Endothelial cell (in vitro differentiated cells): ENCODE measurements at regions not wholly inside any gene's neighbourhood (a gene's known extent, or its start where the extent isn't known, plus 50 kb on each side); places are given as distances from the start of the nearest gene placed in this dataset.
"Not testable (repeated sequence)": the region's sequence is repeated elsewhere in the genome, so short reads cannot be mapped to it uniquely, and the experiment has no call there.

Source experiments
- DNase-seq: peaks from one replicate; pipeline ENCODE4 v3.0.0; 2021; ENCODE audit warnings: low spot score
- H3K27ac Mint-ChIP-seq: one replicate; pipeline ENCODE4 v1.8.0; 2021; ENCODE audit warnings: mixed read lengths, inconsistent platforms; ENCODE audit not compliant: unreplicated experiment
- H3K27me3 Mint-ChIP-seq: one replicate; pipeline ENCODE4 v1.8.0; 2021; ENCODE audit warnings: mild to moderate bottlenecking, moderate library complexity, mixed read lengths, inconsistent platforms; ENCODE audit not compliant: unreplicated experiment
- H3K36me3 Mint-ChIP-seq: one replicate; pipeline ENCODE4 v1.8.0; 2021; ENCODE audit warnings: mild to moderate bottlenecking, low read depth, mixed read lengths, inconsistent platforms; ENCODE audit not compliant: unreplicated experiment
- H3K4me1 Mint-ChIP-seq: one replicate; pipeline ENCODE4 v1.8.0; 2021; ENCODE audit warnings: mild to moderate bottlenecking, mixed read lengths, inconsistent platforms; ENCODE audit not compliant: unreplicated experiment
- H3K4me3 Mint-ChIP-seq: one replicate; pipeline ENCODE4 v1.8.0; 2021; ENCODE audit warnings: mild to moderate bottlenecking, mixed read lengths, inconsistent platforms; ENCODE audit not compliant: unreplicated experiment
- H3K9me3 Mint-ChIP-seq: one replicate; pipeline ENCODE4 v1.8.0; 2021; ENCODE audit warnings: mixed read lengths, inconsistent platforms; ENCODE audit not compliant: unreplicated experiment
- CTCF ChIP-seq: fragments of 200-600 bp; sonication (generic); IDR thresholded peaks from one replicate; pipeline ENCODE4 v1.5.0; 2021; ENCODE audit warnings: antibody characterized with exemption; ENCODE audit not compliant: unreplicated experiment

- no peaks in the 10 kb centered on the region for H3K4me1 Mint-ChIP-seq
- no peak for DNase-seq
- H3K4me3 Mint-ChIP-seq = no peak overlapping the region
- no peak overlapping the region for H3K27ac Mint-ChIP-seq
- H3K27me3 Mint-ChIP-seq = no peaks in the 10 kb centered on the region
- no peaks in the 10 kb centered on the region for H3K36me3 Mint-ChIP-seq
- TF ChIP-seq CTCF = no peak
- no peaks in the 10 kb centered on the region for H3K9me3 Mint-ChIP-seq
Observed at GRCh38 chr21:25456672-25457071, 150.6 kb downstream of the MRPL39 start.

GRCh38 chr21:25453524-25453923, 153.8 kb downstream of the MRPL39 start:
- no peak for TF ChIP-seq CTCF
- Mint-ChIP-seq H3K4me1 (no peaks in the 10 kb centered on the region), H3K27ac (no peak overlapping the region), H3K27me3 (peaks cover 3% of the 10 kb centered on the region), H3K4me3 (no peak overlapping the region), H3K36me3 (no peaks in the 10 kb centered on the region), H3K9me3 (peaks cover 4% of the 10 kb centered on the region)
- no peak for DNase-seq

GRCh38 chr21:25449950-25450349, 157.3 kb downstream of the MRPL39 start:
- Mint-ChIP-seq H3K27me3 (peaks cover 3% of the 10 kb centered on the region), H3K9me3 (peaks cover 4% of the 10 kb centered on the region), H3K27ac (no peak overlapping the region), H3K4me1 (no peaks in the 10 kb centered on the region), H3K36me3 (no peaks in the 10 kb centered on the region), H3K4me3 (no peak overlapping the region)
- TF ChIP-seq CTCF = no peak
- DNase-seq = no peak

- Mint-ChIP-seq H3K36me3 (no peaks in the 10 kb centered on the region), H3K9me3 (no peaks in the 10 kb centered on the region), H3K4me3 (no peak overlapping the region), H3K4me1 (no peaks in the 10 kb centered on the region), H3K27me3 (peaks cover 2% of the 10 kb centered on the region), H3K27ac (no peak overlapping the region)
- DNase-seq = no peak
- no peak for TF ChIP-seq CTCF
Observed at GRCh38 chr21:25441835-25442234, 165.4 kb downstream of the MRPL39 start.

GRCh38 chr21:25437465-25437864, 169.8 kb downstream of the MRPL39 start:
- not testable (repeated sequence) for H3K4me1 Mint-ChIP-seq, H3K9me3 Mint-ChIP-seq, DNase-seq, H3K4me3 Mint-ChIP-seq, H3K27ac Mint-ChIP-seq, H3K36me3 Mint-ChIP-seq, H3K27me3 Mint-ChIP-seq

GRCh38 chr21:25428537-25428936, 178.7 kb downstream of the MRPL39 start:
- no peak for TF ChIP-seq CTCF
- H3K27me3 Mint-ChIP-seq = no peaks in the 10 kb centered on the region
- no peaks in the 10 kb centered on the region for H3K36me3 Mint-ChIP-seq
- no peaks in the 10 kb centered on the region for H3K9me3 Mint-ChIP-seq
- H3K4me1 Mint-ChIP-seq = no peaks in the 10 kb centered on the region
- no peak overlapping the region for H3K27ac Mint-ChIP-seq
- H3K4me3 Mint-ChIP-seq = no peak overlapping the region
- no peak for DNase-seq
